ENCODE measurements at regions not wholly inside any gene's neighbourhood (a gene's known extent, or its start where the extent isn't known, plus 50 kb on each side); places are given as distances from the start of the nearest gene placed in this dataset.

- Mint-ChIP-seq H3K4me1 (ENCODE audit: low read depth) (no peaks in the 10 kb centered on the region), H3K4me3 (no peak overlapping the region), H3K27ac (no peak overlapping the region), H3K9me3 (peaks cover 5% of the 10 kb centered on the region; the same call in 1 of the 2 replicates), H3K27me3 (ENCODE audit: insufficient read depth) (peaks cover 24% of the 10 kb centered on the region), H3K36me3 (ENCODE audit: low read depth) (no peaks in the 10 kb centered on the region)
- no peak for TF ChIP-seq CTCF (IDR thresholded peaks at IDR 0.05)
- DNase-seq: no peak
Measured at GRCh38 chr9:135010586-135010860, 76.9 kb upstream of the OLFM1 start.

- Mint-ChIP-seq H3K4me1 (ENCODE audit: low read depth) (no peaks in the 10 kb centered on the region), H3K36me3 (ENCODE audit: low read depth) (no peaks in the 10 kb centered on the region), H3K9me3 (peaks cover 5% of the 10 kb centered on the region; the same call in 1 of the 2 replicates), H3K27ac (no peak overlapping the region), H3K27me3 (ENCODE audit: insufficient read depth) (peaks cover 28% of the 10 kb centered on the region), H3K4me3 (no peak overlapping the region)
- TF ChIP-seq CTCF (IDR thresholded peaks at IDR 0.05): no peak
- no peak for DNase-seq
Measured at GRCh38 chr9:135010921-135011320, 76.5 kb upstream of the OLFM1 start.

GRCh38 chr9:135012166-135012565 is 75.3 kb upstream of the OLFM1 start:
- peaks cover 5% of the 10 kb centered on the region; the same call in 1 of the 2 replicates for H3K9me3 Mint-ChIP-seq
- H3K27me3 Mint-ChIP-seq (ENCODE audit: insufficient read depth): peaks cover 35% of the 10 kb centered on the region
- no peaks in the 10 kb centered on the region for H3K4me1 Mint-ChIP-seq (ENCODE audit: low read depth)
- no peak overlapping the region for H3K4me3 Mint-ChIP-seq
- H3K27ac Mint-ChIP-seq: no peak overlapping the region
- no peaks in the 10 kb centered on the region for H3K36me3 Mint-ChIP-seq (ENCODE audit: low read depth)
- TF ChIP-seq CTCF (IDR thresholded peaks at IDR 0.05): no peak
- no peak for DNase-seq

- H3K4me1 Mint-ChIP-seq (ENCODE audit: low read depth): no peaks in the 10 kb centered on the region
- no peak for TF ChIP-seq CTCF (IDR thresholded peaks at IDR 0.05)
- H3K4me3 Mint-ChIP-seq: no peak overlapping the region
- H3K36me3 Mint-ChIP-seq (ENCODE audit: low read depth): no peaks in the 10 kb centered on the region
- no peak for DNase-seq
- peaks cover 37% of the 10 kb centered on the region for H3K27me3 Mint-ChIP-seq (ENCODE audit: insufficient read depth)
- no peak overlapping the region for H3K27ac Mint-ChIP-seq
- H3K9me3 Mint-ChIP-seq: peaks cover 3% of the 10 kb centered on the region; the same call in 1 of the 2 replicates
Measured at GRCh38 chr9:135014311-135015010, 73.0 kb upstream of the OLFM1 start.

- no peaks in the 10 kb centered on the region for H3K4me1 Mint-ChIP-seq (ENCODE audit: low read depth)
- H3K36me3 Mint-ChIP-seq (ENCODE audit: low read depth): no peaks in the 10 kb centered on the region
- peaks cover 36% of the 10 kb centered on the region for H3K27me3 Mint-ChIP-seq (ENCODE audit: insufficient read depth)
- DNase-seq: no peak
- no peaks in the 10 kb centered on the region for H3K9me3 Mint-ChIP-seq
- H3K4me3 Mint-ChIP-seq: no peak overlapping the region
- TF ChIP-seq CTCF (IDR thresholded peaks at IDR 0.05): no peak
- H3K27ac Mint-ChIP-seq: no peak overlapping the region
Measured at GRCh38 chr9:135015096-135015495, 72.4 kb upstream of the OLFM1 start.

- no peak overlapping the region for H3K27ac Mint-ChIP-seq
- peaks cover 36% of the 10 kb centered on the region for H3K27me3 Mint-ChIP-seq (ENCODE audit: insufficient read depth)
- no peaks in the 10 kb centered on the region for H3K4me1 Mint-ChIP-seq (ENCODE audit: low read depth)
- no peak for TF ChIP-seq CTCF (IDR thresholded peaks at IDR 0.05)
- H3K4me3 Mint-ChIP-seq: no peak overlapping the region
- DNase-seq: no peak
- H3K36me3 Mint-ChIP-seq (ENCODE audit: low read depth): no peaks in the 10 kb centered on the region
- no peaks in the 10 kb centered on the region for H3K9me3 Mint-ChIP-seq
Measured at GRCh38 chr9:135015565-135015964, 71.9 kb upstream of the OLFM1 start.
